IMR-90 (cell line): ENCODE measurements at regions not wholly inside any gene's neighbourhood (a gene's known extent, or its start where the extent isn't known, plus 50 kb on each side); places are given as distances from the start of the nearest gene placed in this dataset.
A peak's percentile ranks its signal among the peaks of the same experiment; 100 is the strongest.

Experiments
- ATAC-seq: fragments of 200-7000 bp; cut with Tn5 transposase; 2 replicates; pipeline ENCODE4 v1.9.1; 2020; ENCODE audit warnings: low read depth, mild to moderate bottlenecking, moderate library complexity
- BruUV-seq: library from RNA; stranded (reverse); fragments of 400-500 nt; replicated peaks from 2 replicates; lab custom pipeline; 2021; lab: Mats Ljungman, UMichigan
- CTCF ChIA-PET: fragments of 300-600 bp; formaldehyde crosslinking; extraction: SDS; loops from one replicate; lab custom pipeline; 2021; ENCODE audit warnings: antibody characterized with exemption; lab: Yijun Ruan, JAX
- POLR2A ChIA-PET: fragments of 300-600 bp; sonication (Branson Sonifier 250); formaldehyde crosslinking; loops from one replicate; lab custom pipeline; 2022; ENCODE audit warnings: antibody characterized with exemption; ENCODE audit not compliant: unreplicated experiment; lab: Charles Lee
- DNase-seq: peaks from one replicate; pipeline ENCODE4 v3.0.0; 2013
- H2AFZ ChIP-seq: replicated peaks from 2 replicates; pipeline ENCODE3; 2013; ENCODE audit warnings: low read length, mild to moderate bottlenecking; ENCODE audit not compliant: poor library complexity
- H2AK5ac ChIP-seq: 2 replicates; pipeline ENCODE4 v1.6.1; 2013; ENCODE audit warnings: low read depth, low read length, inconsistent platforms
- H2AK9ac ChIP-seq: replicated peaks from 2 replicates; pipeline ENCODE3; 2013; ENCODE audit warnings: mild to moderate bottlenecking, low read depth, low read length, moderate library complexity; ENCODE audit not compliant: poor library complexity
- H2BK120ac ChIP-seq: 2 replicates; pipeline ENCODE4 v1.6.1; 2013; ENCODE audit warnings: low read depth, low read length, inconsistent platforms
- H2BK15ac ChIP-seq: 3 replicates; pipeline ENCODE4 v1.6.1; 2013; ENCODE audit warnings: low read depth, low read length, inconsistent platforms
- H2BK20ac ChIP-seq: 2 replicates; pipeline ENCODE4 v1.6.1; 2013; ENCODE audit warnings: low read depth, mild to moderate bottlenecking, inconsistent platforms, low read length, moderate library complexity
- H2BK5ac ChIP-seq: 2 replicates; pipeline ENCODE4 v1.6.1; 2013; ENCODE audit warnings: mild to moderate bottlenecking, low read depth, low read length, inconsistent platforms; ENCODE audit not compliant: poor library complexity, severe bottlenecking
- H3K14ac ChIP-seq: replicated peaks from 2 replicates; pipeline ENCODE4 v1.6.1; 2013; ENCODE audit warnings: low read depth, low read length, inconsistent platforms
- H3K18ac ChIP-seq: 2 replicates; pipeline ENCODE4 v1.6.1; 2013; ENCODE audit warnings: low read depth, low read length, control low read depth
- H3K23ac ChIP-seq: 2 replicates; pipeline ENCODE4 v1.6.1; 2013; ENCODE audit warnings: low read depth, low read length, inconsistent platforms
- H3K27ac ChIP-seq: 2 replicates; pipeline ENCODE4 v1.5.1; 2013; ENCODE audit warnings: mild to moderate bottlenecking, control low read depth, low read length; ENCODE audit not compliant: insufficient read depth
- H3K27me3 ChIP-seq: 2 replicates; pipeline ENCODE4 v1.6.1; 2013; ENCODE audit warnings: low read length; ENCODE audit not compliant: control insufficient read depth, insufficient read depth
- H3K36me3 ChIP-seq: 2 replicates; pipeline ENCODE4 v1.6.1; 2013; ENCODE audit warnings: low read length, mixed read lengths; ENCODE audit not compliant: control insufficient read depth, insufficient read depth
- H3K4ac ChIP-seq: 2 replicates; pipeline ENCODE4 v1.6.1; 2013; ENCODE audit warnings: low read depth, low read length, inconsistent platforms
- H3K4me1 ChIP-seq: 2 replicates; pipeline ENCODE4 v1.6.1; 2013; ENCODE audit warnings: low read length, mixed read lengths; ENCODE audit not compliant: control insufficient read depth, insufficient read depth
- H3K4me2 ChIP-seq: 2 replicates; pipeline ENCODE4 v1.6.1; 2013; ENCODE audit warnings: low read depth, mild to moderate bottlenecking, control low read depth, low read length, moderate library complexity
- H3K4me3 ChIP-seq: 2 replicates; pipeline ENCODE4 v1.5.1; 2013; ENCODE audit warnings: low read depth, mild to moderate bottlenecking, control low read depth, low read length, moderate library complexity; ENCODE audit not compliant: insufficient read depth
- H3K56ac ChIP-seq: 2 replicates; pipeline ENCODE4 v1.6.1; 2013; ENCODE audit warnings: low read length, inconsistent platforms; ENCODE audit not compliant: insufficient read depth; ENCODE audit errors: extremely low read depth
- H3K79me1 ChIP-seq, 2 experiments: 2 replicates each; pipeline ENCODE4 v1.6.1; 2013; ENCODE audit warnings: low read length in 2 of 2, inconsistent platforms in 1 of 2, low read depth in 1 of 2
- H3K9ac ChIP-seq: 2 replicates; pipeline ENCODE4 v1.6.1; 2013; ENCODE audit warnings: low read depth, low read length, control low read depth
- H3K9me1 ChIP-seq: 2 replicates; pipeline ENCODE4 v1.6.1; 2013; ENCODE audit warnings: low read length, inconsistent platforms; ENCODE audit not compliant: insufficient read depth
- H3K9me3 ChIP-seq: 2 replicates; pipeline ENCODE4 v1.6.1; 2013; ENCODE audit warnings: low read length; ENCODE audit not compliant: control insufficient read depth, insufficient read depth
- H4K20me1 ChIP-seq: 2 replicates; pipeline ENCODE4 v1.6.1; 2013; ENCODE audit warnings: low read length, inconsistent platforms; ENCODE audit not compliant: insufficient read depth
- H4K5ac ChIP-seq: 2 replicates; pipeline ENCODE4 v1.6.1; 2013; ENCODE audit warnings: mild to moderate bottlenecking, low read depth, low read length, control low read depth
- H4K8ac ChIP-seq, 2 experiments: 2 replicates each; pipeline ENCODE4 v1.6.1; 2013; ENCODE audit warnings: low read depth in 2 of 2, low read length in 2 of 2, control low read depth in 1 of 2, inconsistent platforms in 1 of 2
- H4K91ac ChIP-seq: 2 replicates; pipeline ENCODE4 v1.6.1; 2013; ENCODE audit warnings: low read depth, low read length, inconsistent platforms; ENCODE audit not compliant: insufficient read depth
- BHLHE40 ChIP-seq: fragments of 150-350 bp; IDR thresholded peaks from 2 replicates; pipeline ENCODE4 v1.6.1; 2016; ENCODE audit warnings: mild to moderate bottlenecking, low read depth, low read length
- CEBPB ChIP-seq: IDR thresholded peaks from 2 replicates; pipeline ENCODE4 v1.6.1; 2012; ENCODE audit warnings: low read depth, low read length, improper control_type of control experiment
- CHD1 ChIP-seq: IDR thresholded peaks from 2 replicates; pipeline ENCODE4 v1.6.1; 2012; ENCODE audit warnings: low read depth, low read length, improper control_type of control experiment
- CTCF ChIP-seq: conservative IDR thresholded peaks from 2 replicates; pipeline ENCODE4 v1.5.1; 2012; ENCODE audit warnings: mild to moderate bottlenecking, low read depth, low read length, improper control_type of control experiment
- FOS ChIP-seq: fragments of 150-350 bp; IDR thresholded peaks from 2 replicates; pipeline ENCODE4 v1.6.1; 2016; ENCODE audit warnings: low read depth, low read length
- MAFK ChIP-seq: IDR thresholded peaks from 2 replicates; pipeline ENCODE4 v1.6.1; 2012; ENCODE audit warnings: low read depth, low read length, improper control_type of control experiment
- MAZ ChIP-seq: IDR thresholded peaks from 2 replicates; pipeline ENCODE4 v1.6.1; 2012; ENCODE audit warnings: low read depth, mild to moderate bottlenecking, low read length, improper control_type of control experiment, moderate library complexity, borderline replicate concordance
- MXI1 ChIP-seq: IDR thresholded peaks from 2 replicates; pipeline ENCODE4 v1.6.1; 2012; ENCODE audit warnings: low read depth, mild to moderate bottlenecking, low read length, moderate library complexity, borderline replicate concordance
- NFE2L2 ChIP-seq: fragments of 150-350 bp; IDR thresholded peaks from 2 replicates; pipeline ENCODE4 v1.6.1; 2016; ENCODE audit warnings: low read depth, mild to moderate bottlenecking, low read length
- POLR2A ChIP-seq: IDR thresholded peaks from 2 replicates; pipeline ENCODE4 v1.6.1; 2012; ENCODE audit warnings: mild to moderate bottlenecking, low read depth, low read length
- RAD21 ChIP-seq: IDR thresholded peaks from 2 replicates; pipeline ENCODE4 v1.6.1; 2012; ENCODE audit warnings: low read length, improper control_type of control experiment
- RCOR1 ChIP-seq: IDR thresholded peaks from 2 replicates; pipeline ENCODE4 v1.6.1; 2012; ENCODE audit warnings: mild to moderate bottlenecking, low read length, improper control_type of control experiment; ENCODE audit not compliant: insufficient replicate concordance
- RFX5 ChIP-seq: IDR thresholded peaks from 2 replicates; pipeline ENCODE4 v1.8.0; 2012; ENCODE audit warnings: low read depth, mild to moderate bottlenecking, low read length, moderate library complexity
- SMC3 ChIP-seq: fragments of 150-350 bp; IDR thresholded peaks from 2 replicates; pipeline ENCODE4 v1.6.1; 2016; ENCODE audit warnings: low read depth, mild to moderate bottlenecking, antibody characterized with exemption, low read length, moderate library complexity
- WGBS, 2 experiments: methylation state at CpG; one replicate each; pipeline versions ENCODE4 v1.1.5 to v1.1.7; 2013; ENCODE audit warnings: missing lambda C conversion rate in 2 of 2; ENCODE audit not compliant: insufficient read length in 1 of 2; ENCODE audit errors: extremely low coverage in 2 of 2; 5-methylcytosine and 5-hydroxymethylcytosine counted together
- dilution Hi-C: fragments of 300-500 bp; cut with HindIII; formaldehyde crosslinking; loops from one replicate; pipeline ENCODE4 v1.14.3; 2018; ENCODE audit warnings: low sequenced_read_pairs; ENCODE audit not compliant: unreplicated experiment
- in situ Hi-C: fragments of 300-500 bp; cut with MboI; formaldehyde crosslinking; loops from 3 replicates; pipeline ENCODE4 v1.14.3; 2019; ENCODE audit warnings: low sequenced_read_pairs, inconsistent platforms, mixed read lengths
- intact Hi-C: fragments of 100-400 bp; cut with micrococcal nuclease; formaldehyde crosslinking; loops from 2 replicates; pipeline ENCODE4 v1.10.0; 2022
- TF ChIP-seq, protein P1 (sequence below): fragments of 150-350 bp; IDR thresholded peaks from 2 replicates; pipeline ENCODE4 v1.6.1; 2016; ENCODE audit warnings: low read depth, mild to moderate bottlenecking, low read length, moderate library complexity, borderline replicate concordance
- TF ChIP-seq, protein P2 (sequence below): fragments of 150-350 bp; IDR thresholded peaks from 2 replicates; pipeline ENCODE4 v1.6.1; 2017; ENCODE audit warnings: mild to moderate bottlenecking, antibody characterized with exemption, low read length, low read depth

GRCh38 chr12:89166525-89166934, 185.8 kb downstream of the DUSP6 start:
- H3K27me3 ChIP-seq, result no peaks in the 10 kb centered on the region
- H2AFZ ChIP-seq, result no peak overlapping the region
- H2BK5ac ChIP-seq, result no peak overlapping the region
- ATAC-seq (no peak), DNase-seq (peak; percentile 60)
- TF ChIP-seq MAFK, result no peak
- TF ChIP-seq RCOR1, result no peak
- no peak for TF ChIP-seq BHLHE40
- TF ChIP-seq POLR2A, result no peak
- no peak for TF ChIP-seq SMC3
- TF ChIP-seq CHD1, result no peak
- no peak for TF ChIP-seq CTCF
- no peak for TF ChIP-seq MXI1
- TF ChIP-seq, protein P1, sequence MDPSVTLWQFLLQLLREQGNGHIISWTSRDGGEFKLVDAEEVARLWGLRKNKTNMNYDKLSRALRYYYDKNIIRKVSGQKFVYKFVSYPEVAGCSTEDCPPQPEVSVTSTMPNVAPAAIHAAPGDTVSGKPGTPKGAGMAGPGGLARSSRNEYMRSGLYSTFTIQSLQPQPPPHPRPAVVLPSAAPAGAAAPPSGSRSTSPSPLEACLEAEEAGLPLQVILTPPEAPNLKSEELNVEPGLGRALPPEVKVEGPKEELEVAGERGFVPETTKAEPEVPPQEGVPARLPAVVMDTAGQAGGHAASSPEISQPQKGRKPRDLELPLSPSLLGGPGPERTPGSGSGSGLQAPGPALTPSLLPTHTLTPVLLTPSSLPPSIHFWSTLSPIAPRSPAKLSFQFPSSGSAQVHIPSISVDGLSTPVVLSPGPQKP, result no peak
- TF ChIP-seq NFE2L2, result no peak
- no peak for TF ChIP-seq FOS
- TF ChIP-seq, protein P2, sequence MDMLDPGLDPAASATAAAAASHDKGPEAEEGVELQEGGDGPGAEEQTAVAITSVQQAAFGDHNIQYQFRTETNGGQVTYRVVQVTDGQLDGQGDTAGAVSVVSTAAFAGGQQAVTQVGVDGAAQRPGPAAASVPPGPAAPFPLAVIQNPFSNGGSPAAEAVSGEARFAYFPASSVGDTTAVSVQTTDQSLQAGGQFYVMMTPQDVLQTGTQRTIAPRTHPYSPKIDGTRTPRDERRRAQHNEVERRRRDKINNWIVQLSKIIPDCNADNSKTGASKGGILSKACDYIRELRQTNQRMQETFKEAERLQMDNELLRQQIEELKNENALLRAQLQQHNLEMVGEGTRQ, result no peak
- TF ChIP-seq CEBPB, result no peak
- no peak for TF ChIP-seq RAD21
- TF ChIP-seq MAZ, result no peak
- TF ChIP-seq RFX5, result no peak
- H3K4me2 ChIP-seq, result no peak overlapping the region
- no peak overlapping the region for H2AK9ac ChIP-seq
- no peak overlapping the region for H2BK15ac ChIP-seq
- no peaks in the 10 kb centered on the region for H3K79me1 ChIP-seq
- no peak overlapping the region for H3K27ac ChIP-seq
- H3K4me3 ChIP-seq, result no peak overlapping the region
- H3K23ac ChIP-seq, result no peak overlapping the region
- no peak overlapping the region for H2BK120ac ChIP-seq
- H2BK20ac ChIP-seq, result no peak overlapping the region
- H3K4ac ChIP-seq, result no peak overlapping the region
- no peaks in the 10 kb centered on the region for H3K36me3 ChIP-seq
- no peak overlapping the region for H3K18ac ChIP-seq
- H3K14ac ChIP-seq, result no peak overlapping the region
- BruUV-seq, result no TSS peak
- WGBS, 2 experiments, result no CpG with 5 or more reads among the region's 1 CpG
- no peak overlapping the region for H3K9ac ChIP-seq
- H3K9me3 ChIP-seq, result no peaks in the 10 kb centered on the region
- intact Hi-C loops (no loop called here), dilution Hi-C loops (no loop called here), in situ Hi-C loops (no loop called here)
- H4K91ac ChIP-seq, result no peak overlapping the region
- ChIA-PET CTCF (no interaction called here), POLR2A (no interaction called here)
- peaks cover 4% of the 10 kb centered on the region for H3K4me1 ChIP-seq
- H4K5ac ChIP-seq, result no peak overlapping the region
- H3K56ac ChIP-seq, result no peak overlapping the region
- H4K8ac ChIP-seq, result no peak overlapping the region
- no peak overlapping the region for H2AK5ac ChIP-seq
- no peaks in the 10 kb centered on the region; the same call in 1 of the 2 replicates for H3K9me1 ChIP-seq
- H4K20me1 ChIP-seq, result no peaks in the 10 kb centered on the region
